GM19239 (cell line): ENCODE measurements at regions not wholly inside any gene's neighbourhood (a gene's known extent, or its start where the extent isn't known, plus 50 kb on each side); places are given as distances from the start of the nearest gene placed in this dataset.
"Not testable (repeated sequence)": the region's sequence is repeated elsewhere in the genome, so short reads cannot be mapped to it uniquely, and the experiment has no call there.

Experiments
- DNase-seq: peaks from one replicate; pipeline ENCODE4 v3.0.0; 2011; ENCODE audit warnings: low spot score; ENCODE audit not compliant: insufficient read length
- FAIRE-seq: peaks from 2 replicates; lab custom pipeline; 2011; peaks lifted over from hg19 to GRCh38; lab: Jason Lieb, UNC

- FAIRE-seq, result no peak
- DNase-seq, result no peak
Measured at GRCh38 chrX:21194526-21194925, 179.7 kb upstream of the CNKSR2 start.

GRCh38 chrX:21207080-21207479 is 167.1 kb upstream of the CNKSR2 start:
- FAIRE-seq, result peak; percentile 18
- no peak for DNase-seq

DNA sequence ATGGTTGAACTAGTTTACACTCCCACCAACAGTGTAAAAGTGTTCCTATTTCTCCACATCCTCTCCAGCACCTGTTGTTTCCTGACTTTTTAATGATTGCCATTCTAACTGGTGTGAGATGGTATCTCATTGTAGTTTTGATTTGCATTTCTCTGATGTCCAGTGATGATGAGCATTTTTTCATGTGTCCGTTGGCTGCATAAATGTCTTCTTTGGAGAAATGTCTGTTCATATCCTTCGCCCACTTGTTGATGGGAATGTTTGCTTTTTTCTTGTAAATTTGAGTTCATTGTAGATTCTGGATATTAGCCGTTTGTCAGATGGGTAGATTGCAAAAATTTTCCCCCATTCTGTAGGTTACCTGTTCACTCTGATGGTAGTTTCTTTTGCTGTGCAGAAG is 155.0 kb upstream of the CNKSR2 start:
- FAIRE-seq, DNase-seq: not testable (repeated sequence)

- DNase-seq (no peak), FAIRE-seq (no peak)
Measured at GRCh38 chrX:21225643-21226042, 148.6 kb upstream of the CNKSR2 start.

DNA sequence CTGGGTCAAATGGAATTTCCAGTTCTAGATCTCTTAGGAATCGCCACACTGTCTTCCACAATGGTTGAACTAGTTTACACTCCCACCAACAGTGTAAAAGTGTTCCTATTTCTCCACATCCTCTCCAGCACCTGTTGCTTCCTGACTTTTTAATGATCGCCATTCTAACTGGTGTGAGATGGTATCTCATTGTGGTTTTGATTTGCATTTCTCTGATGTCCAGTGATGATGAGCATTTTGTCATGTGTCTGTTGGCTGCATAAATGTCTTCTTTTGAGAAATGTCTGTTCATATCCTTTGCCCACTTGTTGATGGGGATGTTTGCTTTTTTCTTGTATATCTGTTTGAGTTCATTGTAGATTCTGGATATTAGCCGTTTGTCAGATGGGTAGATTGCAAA is 145.2 kb upstream of the CNKSR2 start:
- FAIRE-seq, DNase-seq: not testable (repeated sequence)

DNA sequence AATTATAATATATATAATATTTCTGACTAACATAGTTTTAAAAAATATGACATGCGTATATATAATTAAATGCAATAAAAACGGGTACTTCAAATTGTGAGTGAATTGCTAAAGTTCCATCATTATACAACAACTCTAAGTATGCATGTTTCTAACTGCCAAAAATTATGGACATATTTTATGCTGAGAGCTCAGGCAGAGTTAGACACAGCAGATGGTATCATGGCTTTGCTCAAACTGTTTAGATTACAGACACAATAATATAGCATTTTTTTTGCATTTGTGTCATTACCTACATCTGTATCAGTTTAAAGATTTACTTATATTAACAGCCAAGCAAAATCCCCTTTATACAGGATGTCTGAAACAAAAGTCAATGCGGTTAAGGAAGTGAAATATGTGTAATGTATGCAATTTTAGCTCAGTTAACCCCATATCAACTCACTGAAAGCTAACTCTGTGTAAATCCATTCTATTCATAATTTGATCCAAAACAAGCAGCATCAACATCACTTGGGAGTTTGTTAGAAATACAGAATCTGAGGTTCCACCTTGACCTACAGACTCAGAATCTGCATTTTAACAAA is 119.1 kb upstream of the CNKSR2 start:
- FAIRE-seq, result peak; percentile 82
- no peak for DNase-seq

- FAIRE-seq, result no peak
- DNase-seq, result no peak
Measured at GRCh38 chrX:21266949-21267348, 107.3 kb upstream of the CNKSR2 start.

GRCh38 chrX:21276736-21277433 is 97.3 kb upstream of the CNKSR2 start:
- no peak for FAIRE-seq
- no peak for DNase-seq

DNA sequence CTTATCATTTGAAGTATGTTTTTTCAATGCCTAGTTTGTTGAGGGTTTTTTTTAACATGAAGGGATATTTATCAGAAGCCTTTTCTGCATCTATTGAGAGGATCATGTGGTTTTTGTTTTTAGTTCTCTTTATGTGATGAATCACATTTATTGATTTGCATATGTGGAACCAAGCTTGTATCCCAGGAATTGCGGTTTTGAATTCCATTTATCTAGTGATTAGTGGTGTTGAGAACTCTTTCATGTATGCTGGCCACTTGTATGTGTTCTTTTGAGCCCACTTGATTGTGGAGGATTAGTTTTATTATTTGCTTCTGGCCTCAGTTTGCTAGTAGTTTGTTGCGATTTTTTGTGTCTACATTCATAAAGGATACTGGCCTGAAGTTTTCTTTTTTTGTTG is 85.0 kb upstream of the CNKSR2 start:
- FAIRE-seq (no peak), DNase-seq (no peak)

DNA sequence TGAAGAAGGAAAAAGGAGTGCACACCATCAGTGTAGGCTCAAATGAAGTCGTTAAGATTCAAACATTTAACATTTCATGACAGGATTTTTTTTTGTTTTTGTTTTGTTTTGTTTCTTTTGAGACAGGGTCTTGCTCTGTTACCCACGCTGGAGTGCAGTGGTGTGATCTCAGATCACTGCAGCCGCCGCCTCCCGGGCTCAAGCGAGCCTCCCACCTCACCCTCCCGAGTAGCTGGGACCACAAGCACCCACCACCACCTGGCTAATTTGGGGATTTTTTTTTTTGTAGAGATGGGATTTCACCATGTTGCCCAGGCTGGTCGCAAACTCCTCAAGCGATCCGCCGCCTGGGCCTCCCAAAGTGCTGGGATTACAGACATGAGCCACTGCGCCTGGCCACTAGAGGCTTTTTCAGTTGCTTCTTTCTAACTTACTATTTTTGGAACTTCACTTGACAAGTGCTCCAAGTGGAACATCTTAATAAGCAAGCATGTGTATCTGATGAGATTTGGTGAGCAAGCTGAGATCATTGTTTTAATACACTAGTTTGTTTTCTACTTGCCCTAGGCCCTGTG is 78.9 kb upstream of the CNKSR2 start:
- no peak for FAIRE-seq
- DNase-seq, result no peak

GRCh38 chrX:21305799-21306336 is 68.3 kb upstream of the CNKSR2 start:
- FAIRE-seq (no peak), DNase-seq (no peak)

- DNase-seq (no peak), FAIRE-seq (no peak)
Measured at GRCh38 chrX:21319323-21319722, 54.9 kb upstream of the CNKSR2 start.
